Activated CD4-positive, CD25-positive, alpha-beta regulatory T cell treated with anti-CD3 and anti-CD28 coated beads, Interleukin-2, amount 50 U/mL, for 24 hours (primary cell): ENCODE measurements at regions not wholly inside any gene's neighbourhood (a gene's known extent, or its start where the extent isn't known, plus 50 kb on each side); places are given as distances from the start of the nearest gene placed in this dataset.

Source experiments
- ATAC-seq, 2 donors: fragments of 150-1000 bp; cut with Tn5 transposase; one replicate each; pipeline ENCODE4 v1.10.0; 2021; ENCODE audit warnings: mild to moderate bottlenecking in 1 of 2, moderate library complexity in 1 of 2

DNA sequence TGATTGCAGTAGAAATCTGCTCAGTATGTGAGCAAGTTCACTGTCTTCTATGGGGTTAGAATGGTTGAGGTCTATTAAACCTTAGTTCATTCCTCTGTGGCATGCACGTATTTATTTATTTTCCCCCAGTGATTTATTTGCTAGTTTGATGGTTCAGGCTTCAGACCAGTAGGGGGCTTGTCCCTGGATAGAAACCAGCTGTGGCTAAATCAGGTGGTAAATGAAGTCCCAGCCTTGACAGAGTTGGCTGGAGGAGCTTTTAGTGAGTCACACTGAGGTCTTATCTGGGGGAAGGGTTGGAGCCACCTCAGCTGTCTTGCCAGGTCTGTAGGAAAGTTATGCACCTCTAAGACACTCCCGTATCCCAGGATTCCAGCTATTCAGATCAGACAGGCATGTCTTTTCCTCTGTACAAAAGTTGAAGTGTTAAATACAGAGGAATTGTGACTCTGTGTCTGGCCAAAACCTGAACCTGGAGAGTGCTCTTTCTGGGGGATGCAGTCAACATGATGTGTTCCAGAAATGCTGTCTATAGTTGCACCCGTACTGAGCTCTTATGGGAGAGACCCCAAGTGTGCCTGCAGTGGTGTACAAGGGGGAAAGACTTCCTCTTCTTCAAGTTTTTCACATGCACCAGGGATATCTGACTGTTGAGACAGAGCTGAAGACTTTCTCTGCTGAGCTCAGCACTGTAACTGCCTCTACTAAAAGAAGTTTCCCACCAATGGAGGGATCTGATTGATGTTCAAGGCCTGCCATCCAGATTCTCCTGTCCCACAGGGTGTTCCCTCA is 1322.1 kb downstream of the TMEM121 start:
- ATAC-seq, result no peak

DNA sequence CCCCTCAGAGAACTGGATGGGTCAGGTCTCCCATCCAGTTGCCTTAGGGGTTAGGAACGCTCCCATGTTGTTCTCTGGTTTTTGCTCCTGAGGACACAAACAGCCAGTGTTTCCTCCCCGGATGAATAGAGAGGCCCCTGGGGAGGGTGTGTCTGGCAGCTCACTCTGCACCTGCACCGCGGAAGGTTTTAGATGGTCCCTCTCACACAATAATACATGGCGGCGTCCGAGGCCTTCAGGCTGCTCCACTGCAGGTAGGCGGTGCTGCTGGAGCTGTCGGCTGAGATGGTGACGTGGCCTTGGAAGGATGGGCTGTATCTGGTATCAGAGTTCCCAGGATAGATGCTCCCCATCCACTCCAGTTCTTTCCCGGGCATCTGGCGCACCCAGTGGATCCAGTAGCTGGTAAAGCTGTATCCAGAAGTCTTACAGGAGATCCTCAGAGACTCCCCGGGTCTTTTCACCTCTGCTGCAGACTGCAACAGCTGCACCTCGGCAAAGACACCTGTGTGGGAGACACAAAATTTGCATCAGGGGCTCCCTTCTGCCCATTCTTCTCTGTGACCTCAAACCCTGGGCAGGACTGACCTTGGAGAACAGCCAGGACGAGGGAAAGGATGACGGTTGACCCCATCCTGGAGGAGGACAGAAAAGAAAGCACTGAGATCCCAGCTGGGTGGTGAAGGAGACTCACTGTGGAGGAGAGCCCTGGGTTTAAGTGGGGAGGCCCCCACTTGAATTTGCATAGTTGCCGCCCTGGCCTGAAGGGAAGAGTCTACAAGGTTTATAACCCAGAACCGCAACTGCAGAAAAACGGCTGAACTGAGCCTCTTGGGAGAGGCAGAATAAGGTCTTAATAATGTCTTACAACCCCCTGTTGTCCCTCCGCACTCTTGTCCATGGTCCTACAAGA is 1324.8 kb downstream of the TMEM121 start:
- ATAC-seq, result peak; percentile 32 to 43

DNA sequence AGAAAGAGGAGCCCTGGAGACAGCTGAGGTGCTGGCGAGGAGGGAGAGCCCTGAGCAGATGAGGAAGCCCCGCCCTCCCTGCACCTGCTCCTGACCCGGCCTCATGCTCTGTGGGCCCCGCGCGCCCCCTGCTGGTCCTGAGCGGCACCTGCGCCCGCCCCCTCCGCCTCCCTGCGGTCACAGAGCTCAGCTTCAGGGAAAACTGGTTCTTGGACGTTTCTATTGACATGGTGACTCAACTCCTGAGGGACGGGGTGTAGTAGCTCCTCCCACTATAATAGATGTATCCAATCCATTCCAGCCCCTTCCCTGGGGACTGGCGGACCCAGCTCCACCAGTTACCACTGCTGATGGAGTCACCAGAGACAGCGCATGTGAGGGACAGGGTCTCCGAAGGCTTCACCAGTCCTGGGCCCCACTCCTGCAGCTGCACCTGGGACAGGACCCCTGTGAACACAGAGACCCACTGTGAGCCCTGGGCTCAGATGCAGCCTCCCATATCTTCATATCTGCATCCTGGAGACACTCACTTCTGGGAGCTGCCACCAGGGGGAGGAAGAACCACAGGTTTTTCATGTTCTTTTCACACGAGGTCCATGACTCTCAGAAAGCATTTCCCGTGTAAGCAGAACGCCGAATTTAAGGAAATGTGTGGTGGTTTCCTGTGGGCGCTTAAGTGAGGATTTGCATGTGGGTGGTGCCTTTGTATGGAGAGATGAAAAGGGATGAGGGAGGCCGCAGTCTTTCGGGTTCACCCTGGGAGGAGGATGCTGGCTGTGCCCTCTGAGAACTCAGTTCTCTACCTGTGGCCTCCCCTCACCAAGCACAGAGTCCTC is 1346.4 kb downstream of the TMEM121 start:
- peak; percentile 76 to 82 for ATAC-seq

DNA sequence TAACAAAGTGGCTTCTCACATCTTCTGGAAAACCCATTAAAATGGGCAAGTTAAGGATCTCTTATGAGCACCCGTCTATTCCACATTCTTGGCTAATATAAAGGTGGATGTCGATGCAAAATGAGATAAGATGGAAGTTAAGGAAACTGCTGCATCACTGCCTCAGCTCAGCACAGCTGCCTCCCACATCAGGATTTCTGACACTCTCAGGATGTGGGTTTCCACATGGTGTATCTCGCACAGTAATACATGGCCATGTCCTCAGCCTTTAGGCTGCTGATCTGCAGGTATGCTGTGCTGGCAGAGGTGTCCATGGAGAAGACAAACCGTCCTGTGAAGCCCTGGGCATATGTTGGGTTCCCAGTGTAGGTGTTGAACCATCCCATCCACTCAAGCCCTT is 1348.0 kb downstream of the TMEM121 start:
- ATAC-seq, result no peak

DNA sequence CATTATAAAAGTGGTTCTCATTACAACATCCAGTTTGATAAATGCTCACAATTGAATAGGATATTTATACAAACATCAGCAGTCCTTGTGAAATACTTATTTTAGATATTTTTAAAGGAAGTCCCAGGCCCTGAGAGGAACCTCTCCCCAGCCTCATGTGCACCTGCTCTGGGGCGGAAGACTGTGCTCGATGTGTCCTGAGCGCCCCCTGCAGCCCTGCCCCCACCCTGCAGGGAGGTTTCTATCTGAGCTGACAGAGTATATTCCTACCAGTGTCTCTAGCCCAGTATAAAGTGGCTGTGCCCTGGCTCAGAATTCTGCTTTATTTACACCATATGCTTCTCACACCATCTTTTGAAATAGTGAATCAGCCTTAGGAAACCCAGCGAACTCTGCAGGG is 1349.1 kb downstream of the TMEM121 start:
- no peak for ATAC-seq

DNA sequence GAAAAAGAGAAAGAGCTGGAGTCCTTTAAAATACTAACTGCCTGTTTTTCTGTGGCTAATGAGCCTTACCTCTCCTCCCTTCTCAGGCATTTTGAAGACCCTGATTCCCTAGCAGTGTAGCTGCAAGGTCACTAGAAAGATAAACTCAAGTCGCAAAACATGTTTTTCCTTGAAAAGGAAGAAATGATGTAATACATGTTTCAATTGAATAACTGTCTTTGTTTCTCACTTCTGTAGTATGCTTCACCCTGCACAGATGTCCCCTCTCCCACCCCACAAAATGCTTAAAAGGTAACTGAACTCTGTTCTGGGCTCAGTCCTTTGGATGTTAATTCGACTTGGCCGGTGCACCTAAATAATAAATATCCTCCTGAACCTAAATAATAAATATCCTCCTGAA is 1350.3 kb downstream of the TMEM121 start:
- ATAC-seq, result no peak

DNA sequence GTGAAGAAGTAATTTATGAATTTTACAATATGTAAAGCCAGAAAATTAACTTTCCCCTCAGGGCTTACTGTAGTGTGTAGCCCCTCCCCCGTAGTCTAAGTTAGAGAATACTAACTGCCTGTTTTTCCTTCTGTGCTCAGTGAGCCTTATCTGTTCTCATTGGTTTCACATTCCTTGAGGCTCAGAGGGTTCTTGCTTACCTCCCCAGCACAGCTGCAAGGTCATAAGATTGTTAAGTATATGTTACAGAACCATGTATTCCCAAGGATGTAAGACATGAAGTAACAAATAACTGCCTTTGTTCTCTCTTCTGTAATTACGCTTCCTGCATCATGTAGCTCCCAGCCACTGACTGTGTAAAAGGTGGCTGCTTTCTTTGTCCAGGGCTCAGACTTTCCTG is 1351.1 kb downstream of the TMEM121 start:
- ATAC-seq, result no peak

DNA sequence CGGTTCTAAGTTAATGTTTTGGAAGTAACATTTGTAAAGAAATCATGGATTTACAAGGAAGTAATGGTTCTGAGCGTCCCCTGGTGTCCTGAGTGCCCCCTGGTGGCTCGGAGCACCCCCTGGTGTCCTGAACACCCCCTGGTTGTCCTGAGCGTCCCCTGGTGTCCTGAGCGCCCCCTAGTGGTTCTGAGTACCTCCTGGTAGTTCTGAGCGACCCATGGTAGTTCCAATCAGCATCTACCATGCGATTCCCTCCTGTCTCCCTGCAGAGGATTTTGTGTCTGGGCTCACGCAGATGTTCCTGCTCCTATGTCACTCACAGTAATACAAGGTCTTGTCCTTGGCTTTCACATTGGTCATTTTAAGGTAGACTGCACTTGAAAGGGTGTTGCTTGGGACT is 1352.9 kb downstream of the TMEM121 start:
- peak in 1 of 2 donors; percentile 67 for ATAC-seq

DNA sequence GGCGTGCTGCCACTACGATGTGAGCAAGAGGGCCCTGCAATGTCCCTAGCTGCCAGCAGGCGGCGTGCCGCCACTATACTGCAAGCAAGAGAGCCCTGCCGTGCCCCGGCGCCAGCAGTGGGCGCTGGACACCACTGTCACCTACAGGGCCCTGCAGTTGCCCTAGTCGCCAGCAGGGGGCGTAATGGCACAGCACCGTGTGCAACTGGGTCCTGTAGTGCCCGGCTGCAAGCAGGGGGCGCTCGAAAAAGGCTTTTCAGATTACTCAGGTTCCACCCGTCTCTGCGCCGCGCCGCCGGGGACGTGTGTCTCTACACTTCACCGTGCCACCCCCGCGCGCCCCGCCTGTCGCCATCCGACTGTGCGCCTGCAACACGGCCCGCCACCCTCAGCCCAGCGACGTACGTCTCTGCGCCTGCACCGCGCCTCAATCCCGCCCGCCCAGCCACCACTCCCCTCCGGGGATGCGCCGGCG is 1356.9 kb downstream of the TMEM121 start:
- ATAC-seq, result no peak
